Neuronal stem cell (in vitro differentiated cells): ENCODE measurements at regions not wholly inside any gene's neighbourhood (a gene's known extent, or its start where the extent isn't known, plus 50 kb on each side); places are given as distances from the start of the nearest gene placed in this dataset.

Experiments used
- DNase-seq: peaks from one replicate; pipeline ENCODE4 v3.0.0-alpha.2; 2013; ENCODE audit warnings: low spot score
- H2AFZ ChIP-seq: one replicate; pipeline ENCODE4 v1.6.1; 2013; ENCODE audit warnings: mild to moderate bottlenecking, low read length, inconsistent platforms
- H2AK5ac ChIP-seq: 2 replicates; pipeline ENCODE4 v1.6.1; 2013; ENCODE audit warnings: low read depth, mild to moderate bottlenecking, inconsistent platforms, low read length, moderate library complexity, mixed read lengths
- H2BK120ac ChIP-seq: 2 replicates; pipeline ENCODE4 v1.6.1; 2013; ENCODE audit warnings: low read depth, mild to moderate bottlenecking, inconsistent platforms, low read length, moderate library complexity, mixed read lengths
- H2BK12ac ChIP-seq: one replicate; pipeline ENCODE4 v1.6.1; 2013; ENCODE audit warnings: low read length, inconsistent platforms
- H2BK15ac ChIP-seq: 2 replicates; pipeline ENCODE4 v1.6.1; 2013; ENCODE audit warnings: mild to moderate bottlenecking, low read length, inconsistent platforms, mixed read lengths
- H2BK5ac ChIP-seq: one replicate; pipeline ENCODE4 v1.6.1; 2013; ENCODE audit warnings: inconsistent platforms, mild to moderate bottlenecking, low read length, moderate library complexity
- H3K14ac ChIP-seq: one replicate; pipeline ENCODE4 v1.6.1; 2013; ENCODE audit warnings: low read length, inconsistent platforms
- H3K18ac ChIP-seq: 2 replicates; pipeline ENCODE4 v1.6.1; 2013; ENCODE audit warnings: low read length, inconsistent platforms
- H3K23ac ChIP-seq: 2 replicates; pipeline ENCODE4 v1.6.1; 2013; ENCODE audit warnings: low read depth, mild to moderate bottlenecking, mixed read lengths, low read length, inconsistent platforms; ENCODE audit not compliant: poor library complexity
- H3K27ac ChIP-seq: replicated peaks from 3 replicates; pipeline ENCODE4 v1.5.1; 2013; ENCODE audit warnings: low read length, inconsistent platforms
- H3K27me3 ChIP-seq, 3 experiments: 2 replicates each; pipeline ENCODE4 v1.6.1; 2013; ENCODE audit warnings: low read length in 3 of 3, mild to moderate bottlenecking in 2 of 3, inconsistent platforms in 1 of 3, low read depth in 1 of 3, mixed read lengths in 1 of 3, moderate library complexity in 1 of 3; ENCODE audit not compliant: control insufficient read depth in 3 of 3, insufficient read depth in 3 of 3
- H3K36me3 ChIP-seq, 2 donors: replicated peaks in 1 of 2; 2 replicates each; pipeline ENCODE4 v1.6.1; 2013; ENCODE audit warnings: low read length in 2 of 2; ENCODE audit not compliant: control insufficient read depth in 2 of 2, insufficient read depth in 2 of 2
- H3K4ac ChIP-seq: 2 replicates; pipeline ENCODE4 v1.6.1; 2013; ENCODE audit warnings: inconsistent platforms, mild to moderate bottlenecking, low read length, moderate library complexity
- H3K4me1 ChIP-seq, 2 donors: 1 replicate in 1 of 2; 2 replicates in 1 of 2; pipeline ENCODE4 v1.6.1; 2013; ENCODE audit warnings: low read length in 2 of 2, low read depth in 1 of 2; ENCODE audit not compliant: control insufficient read depth in 2 of 2, insufficient read depth in 1 of 2
- H3K4me2 ChIP-seq: one replicate; pipeline ENCODE4 v1.6.1; 2013; ENCODE audit warnings: mild to moderate bottlenecking, low read length, inconsistent platforms; ENCODE audit not compliant: insufficient read depth, poor library complexity, severe bottlenecking
- H3K4me3 ChIP-seq, 2 donors: 2 replicates each; pipeline ENCODE4 v1.5.1; 2013; ENCODE audit warnings: low read length in 2 of 2, mild to moderate bottlenecking in 2 of 2, inconsistent platforms in 1 of 2, moderate library complexity in 1 of 2
- H3K79me1 ChIP-seq: one replicate; pipeline ENCODE4 v1.6.1; 2013; ENCODE audit warnings: low read depth, mild to moderate bottlenecking, inconsistent platforms, low read length, moderate library complexity
- H3K9ac ChIP-seq: one replicate; pipeline ENCODE4 v1.6.1; 2013; ENCODE audit warnings: mild to moderate bottlenecking, low read depth, low read length, inconsistent platforms; ENCODE audit not compliant: poor library complexity
- H3K9me3 ChIP-seq, 2 donors: replicated peaks in 1 of 2; 2 replicates each; pipeline versions ENCODE3 to v1.6.1; 2013; ENCODE audit warnings: low read length in 2 of 2, mild to moderate bottlenecking in 2 of 2, inconsistent platforms in 1 of 2, low read depth in 1 of 2, mixed read lengths in 1 of 2, moderate library complexity in 1 of 2; ENCODE audit not compliant: control insufficient read depth in 2 of 2, insufficient read depth in 1 of 2
- H4K8ac ChIP-seq: one replicate; pipeline ENCODE4 v1.6.1; 2013; ENCODE audit warnings: low read depth, mild to moderate bottlenecking, inconsistent platforms, low read length, moderate library complexity
- H4K91ac ChIP-seq: one replicate; pipeline ENCODE4 v1.6.1; 2013; ENCODE audit warnings: low read length, low read depth, mild to moderate bottlenecking, inconsistent platforms; ENCODE audit not compliant: poor library complexity
- WGBS, 2 donors: extraction: QIAGEN DNeasy Blood & Tissue Kit; methylation state at CpG; one replicate each; pipeline ENCODE4 v1.1.7; 2013; ENCODE audit warnings: missing lambda C conversion rate in 2 of 2, mixed read lengths in 1 of 2; ENCODE audit not compliant: insufficient read length in 2 of 2, insufficient replicate concordance in 1 of 2; ENCODE audit errors: extremely low coverage in 2 of 2; 5-methylcytosine and 5-hydroxymethylcytosine counted together

- DNase-seq = no peak
- H3K27ac ChIP-seq = no peak overlapping the region
- no peak overlapping the region for H2BK12ac ChIP-seq
- H2AK5ac ChIP-seq = no peak overlapping the region
- no peak overlapping the region for H2BK15ac ChIP-seq
- H3K23ac ChIP-seq = no peak overlapping the region
- no peak overlapping the region for H3K4me2 ChIP-seq
- peaks cover 0 to 6% (median 3%) of the 10 kb centered on the region in 3 experiments for H3K27me3 ChIP-seq
- WGBS, 2 donors = no CpG with 5 or more reads among the region's 4 CpGs
- H4K91ac ChIP-seq = no peak overlapping the region
- H3K9ac ChIP-seq = no peak overlapping the region
- no peak overlapping the region for H3K18ac ChIP-seq
- H3K14ac ChIP-seq = no peak overlapping the region
- no peak overlapping the region for H3K4me3 ChIP-seq
- no peaks in the 10 kb centered on the region for H3K79me1 ChIP-seq
- no peaks in the 10 kb centered on the region for H3K9me3 ChIP-seq
- H3K4me1 ChIP-seq = peaks cover 0 to 5% of the 10 kb centered on the region in 2 donors
- no peaks in the 10 kb centered on the region for H3K36me3 ChIP-seq
- no peak overlapping the region for H2BK5ac ChIP-seq
- H2BK120ac ChIP-seq = no peak overlapping the region
- H4K8ac ChIP-seq = no peak overlapping the region
- H2AFZ ChIP-seq = no peak overlapping the region
- H3K4ac ChIP-seq = no peak overlapping the region
These were observed 116.6 kb downstream of the BUB3 start for GRCh38 chr10:123270806-123271205.

DNA sequence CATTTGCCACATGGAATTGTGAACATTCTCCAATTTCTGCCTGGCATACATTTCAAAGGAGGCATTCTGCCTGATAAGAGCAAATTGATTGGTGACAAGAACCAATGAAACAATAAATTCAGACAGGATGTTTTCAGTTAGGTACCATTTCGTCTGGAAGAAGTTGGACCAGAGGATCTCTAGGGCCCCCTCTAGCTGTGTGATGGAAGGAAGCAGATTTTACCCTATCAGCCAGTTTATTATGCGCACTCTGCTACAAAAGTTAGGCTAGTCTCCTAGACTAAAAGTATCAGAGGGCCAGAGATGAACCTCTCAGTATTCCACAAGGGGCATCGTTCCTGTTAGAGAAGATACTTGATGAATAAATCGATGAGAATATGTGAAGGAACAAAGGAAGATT lies 118.0 kb downstream of the BUB3 start:
- Histone ChIP-seq H3K9ac (no peak overlapping the region), H3K4me1 (peaks cover 0 to 5% of the 10 kb centered on the region in 2 donors), H2BK12ac (no peak overlapping the region), H3K4me3 (no peak overlapping the region), H3K79me1 (no peaks in the 10 kb centered on the region), H2BK5ac (no peak overlapping the region), H2BK15ac (no peak overlapping the region), H3K23ac (no peak overlapping the region), H3K27ac (no peak overlapping the region), H2BK120ac (no peak overlapping the region), H3K27me3 (peaks cover 0 to 6% (median 3%) of the 10 kb centered on the region in 3 experiments), H3K36me3 (no peaks in the 10 kb centered on the region), H4K8ac (no peak overlapping the region), H3K4me2 (no peak overlapping the region), H4K91ac (no peak overlapping the region), H2AFZ (no peak overlapping the region), H3K9me3 (peaks cover 0 to 5% of the 10 kb centered on the region in 2 donors), H3K4ac (no peak overlapping the region), H3K18ac (no peak overlapping the region), H2AK5ac (no peak overlapping the region), H3K14ac (no peak overlapping the region)
- WGBS, 2 donors = no CpG with 5 or more reads among the region's 4 CpGs
- no peak for DNase-seq

DNA sequence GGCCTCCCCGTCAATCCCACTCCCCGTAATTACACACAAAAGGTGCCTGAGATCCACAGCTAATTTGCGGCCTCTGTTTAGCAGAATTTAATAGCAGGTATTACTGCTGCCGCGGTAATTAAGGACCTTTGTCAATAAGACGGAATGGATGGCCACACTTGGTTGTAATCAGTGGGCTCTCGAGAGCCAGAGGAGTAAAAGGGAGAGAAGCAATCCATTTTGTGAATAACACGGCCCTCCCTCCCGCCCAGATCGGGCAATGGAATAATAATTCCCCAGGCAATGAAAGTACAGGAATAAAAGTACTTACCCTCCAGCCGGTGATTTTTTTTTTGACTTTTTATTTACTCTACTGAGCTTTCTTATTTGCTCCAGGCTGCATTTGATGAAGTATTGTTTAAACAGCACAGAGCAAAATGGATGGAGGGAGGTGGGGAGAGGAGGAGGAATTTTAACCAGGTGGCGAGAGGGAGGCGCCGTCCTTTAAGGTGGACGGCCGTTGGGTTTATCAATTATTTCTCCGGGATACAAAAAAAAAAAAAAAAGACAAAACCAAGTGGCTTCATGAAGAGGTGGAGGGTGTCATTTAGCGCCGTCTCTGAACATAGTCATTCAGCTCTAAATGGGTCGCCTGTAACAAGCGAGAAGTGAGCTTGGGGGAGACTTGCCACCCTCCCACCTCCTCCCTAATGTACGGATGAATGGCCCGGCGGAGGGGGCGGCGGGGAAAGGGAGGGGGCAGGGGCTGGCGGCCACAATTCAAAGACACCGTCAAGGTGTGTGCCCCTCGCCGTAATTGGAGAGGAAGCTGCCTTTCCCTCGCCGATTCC lies 120.3 kb downstream of the BUB3 start:
- H2AFZ ChIP-seq = no peak overlapping the region
- H2BK12ac ChIP-seq = no peak overlapping the region
- H2AK5ac ChIP-seq = no peak overlapping the region
- WGBS, 2 donors = no CpG with 5 or more reads among the region's 32 CpGs
- peaks cover 0 to 6% (median 3%) of the 10 kb centered on the region in 3 experiments for H3K27me3 ChIP-seq
- H3K79me1 ChIP-seq = no peaks in the 10 kb centered on the region
- H2BK5ac ChIP-seq = no peak overlapping the region
- no peak overlapping the region for H3K18ac ChIP-seq
- peaks cover 0 to 5% of the 10 kb centered on the region in 2 donors for H3K9me3 ChIP-seq
- H4K8ac ChIP-seq = no peak overlapping the region
- DNase-seq = no peak
- H3K9ac ChIP-seq = no peak overlapping the region
- H3K4me2 ChIP-seq = peak overlapping the region; percentile 29
- no peak overlapping the region for H2BK15ac ChIP-seq
- no peak overlapping the region for H4K91ac ChIP-seq
- H3K36me3 ChIP-seq = no peaks in the 10 kb centered on the region
- no peak overlapping the region for H3K4ac ChIP-seq
- H3K4me1 ChIP-seq = peaks cover 0 to 5% of the 10 kb centered on the region in 2 donors
- no peak overlapping the region for H3K27ac ChIP-seq
- no peak overlapping the region for H3K4me3 ChIP-seq
- no peak overlapping the region for H3K23ac ChIP-seq
- H3K14ac ChIP-seq = no peak overlapping the region
- no peak overlapping the region for H2BK120ac ChIP-seq

GRCh38 chr10:123275136-123275564 lies 120.9 kb downstream of the BUB3 start:
- Histone ChIP-seq H3K18ac (peak overlapping the region; percentile 25), H2AK5ac (no peak overlapping the region), H3K27ac (no peak overlapping the region), H2BK15ac (no peak overlapping the region), H3K14ac (no peak overlapping the region), H3K36me3 (no peaks in the 10 kb centered on the region), H2AFZ (no peak overlapping the region), H4K8ac (no peak overlapping the region), H2BK12ac (no peak overlapping the region), H3K9me3 (peaks cover 0 to 5% of the 10 kb centered on the region in 2 donors), H3K27me3 (peaks cover 0 to 6% (median 3%) of the 10 kb centered on the region in 3 experiments), H3K4me2 (peak overlapping the region; percentile 29), H4K91ac (no peak overlapping the region), H3K23ac (no peak overlapping the region), H2BK5ac (no peak overlapping the region), H3K9ac (no peak overlapping the region), H2BK120ac (no peak overlapping the region), H3K4me1 (peaks cover 0 to 5% of the 10 kb centered on the region in 2 donors), H3K4ac (no peak overlapping the region), H3K4me3 (no peak overlapping the region), H3K79me1 (no peaks in the 10 kb centered on the region)
- WGBS, 2 donors = no CpG with 5 or more reads among the region's 14 CpGs
- DNase-seq = no peak
